ENCODE measurements at regions not wholly inside any gene's neighbourhood (a gene's known extent, or its start where the extent isn't known, plus 50 kb on each side); places are given as distances from the start of the nearest gene placed in this dataset.

DNA sequence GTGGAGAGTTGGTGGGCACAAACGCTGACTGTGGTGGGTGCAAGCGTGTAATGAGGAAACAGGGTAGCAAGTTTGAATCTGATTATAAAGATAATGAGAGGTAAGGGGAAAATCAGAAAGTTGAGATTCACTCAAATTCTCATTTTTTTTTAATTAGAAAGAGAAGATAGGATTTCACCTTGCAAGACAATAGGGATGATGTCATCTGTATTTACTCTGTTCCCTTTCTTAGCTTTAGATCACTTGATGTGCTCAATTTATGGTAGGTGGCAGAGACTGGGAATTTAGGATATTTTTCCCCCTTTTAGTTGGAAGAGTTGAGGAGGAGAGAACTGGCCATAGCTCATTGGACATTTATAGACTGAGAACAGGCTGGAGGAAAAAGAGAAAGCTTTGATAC lies 363.6 kb downstream of the AEBP2 start:
- Histone ChIP-seq H3K4me3 (ENCODE audit: low read depth in 2 of 2, low read length in 2 of 2) (no peak overlapping the region), H3K4me1 (ENCODE audit: control insufficient read depth, insufficient read depth, low read length) (no peaks in the 10 kb centered on the region), H3K9me3 (ENCODE audit: control insufficient read depth, insufficient read depth, low read depth, low read length) (no peaks in the 10 kb centered on the region), H3K27ac (ENCODE audit: low read length) (no peak overlapping the region), H3K27me3 (ENCODE audit: control insufficient read depth, insufficient read depth, low read length) (no peaks in the 10 kb centered on the region), H3K36me3 (ENCODE audit: control insufficient read depth, insufficient read depth, low read length) (no peaks in the 10 kb centered on the region)
- no peak for ATAC-seq
- intact Hi-C loops (cut with micrococcal nuclease; ENCODE audit: unreplicated experiment) = no loop called here
- CTCF ChIA-PET = no interaction called here
- DNase-seq (ENCODE audit: low read depth, low spot score) = no peak
- TF ChIP-seq POLR2AphosphoS5 (IDR thresholded peaks at IDR 0.05; ENCODE audit: low read depth, low read length) = no peak
- TF ChIP-seq, protein P1, sequence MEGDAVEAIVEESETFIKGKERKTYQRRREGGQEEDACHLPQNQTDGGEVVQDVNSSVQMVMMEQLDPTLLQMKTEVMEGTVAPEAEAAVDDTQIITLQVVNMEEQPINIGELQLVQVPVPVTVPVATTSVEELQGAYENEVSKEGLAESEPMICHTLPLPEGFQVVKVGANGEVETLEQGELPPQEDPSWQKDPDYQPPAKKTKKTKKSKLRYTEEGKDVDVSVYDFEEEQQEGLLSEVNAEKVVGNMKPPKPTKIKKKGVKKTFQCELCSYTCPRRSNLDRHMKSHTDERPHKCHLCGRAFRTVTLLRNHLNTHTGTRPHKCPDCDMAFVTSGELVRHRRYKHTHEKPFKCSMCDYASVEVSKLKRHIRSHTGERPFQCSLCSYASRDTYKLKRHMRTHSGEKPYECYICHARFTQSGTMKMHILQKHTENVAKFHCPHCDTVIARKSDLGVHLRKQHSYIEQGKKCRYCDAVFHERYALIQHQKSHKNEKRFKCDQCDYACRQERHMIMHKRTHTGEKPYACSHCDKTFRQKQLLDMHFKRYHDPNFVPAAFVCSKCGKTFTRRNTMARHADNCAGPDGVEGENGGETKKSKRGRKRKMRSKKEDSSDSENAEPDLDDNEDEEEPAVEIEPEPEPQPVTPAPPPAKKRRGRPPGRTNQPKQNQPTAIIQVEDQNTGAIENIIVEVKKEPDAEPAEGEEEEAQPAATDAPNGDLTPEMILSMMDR (IDR thresholded peaks at IDR 0.05) = no peak
- TF ChIP-seq, protein P2, sequence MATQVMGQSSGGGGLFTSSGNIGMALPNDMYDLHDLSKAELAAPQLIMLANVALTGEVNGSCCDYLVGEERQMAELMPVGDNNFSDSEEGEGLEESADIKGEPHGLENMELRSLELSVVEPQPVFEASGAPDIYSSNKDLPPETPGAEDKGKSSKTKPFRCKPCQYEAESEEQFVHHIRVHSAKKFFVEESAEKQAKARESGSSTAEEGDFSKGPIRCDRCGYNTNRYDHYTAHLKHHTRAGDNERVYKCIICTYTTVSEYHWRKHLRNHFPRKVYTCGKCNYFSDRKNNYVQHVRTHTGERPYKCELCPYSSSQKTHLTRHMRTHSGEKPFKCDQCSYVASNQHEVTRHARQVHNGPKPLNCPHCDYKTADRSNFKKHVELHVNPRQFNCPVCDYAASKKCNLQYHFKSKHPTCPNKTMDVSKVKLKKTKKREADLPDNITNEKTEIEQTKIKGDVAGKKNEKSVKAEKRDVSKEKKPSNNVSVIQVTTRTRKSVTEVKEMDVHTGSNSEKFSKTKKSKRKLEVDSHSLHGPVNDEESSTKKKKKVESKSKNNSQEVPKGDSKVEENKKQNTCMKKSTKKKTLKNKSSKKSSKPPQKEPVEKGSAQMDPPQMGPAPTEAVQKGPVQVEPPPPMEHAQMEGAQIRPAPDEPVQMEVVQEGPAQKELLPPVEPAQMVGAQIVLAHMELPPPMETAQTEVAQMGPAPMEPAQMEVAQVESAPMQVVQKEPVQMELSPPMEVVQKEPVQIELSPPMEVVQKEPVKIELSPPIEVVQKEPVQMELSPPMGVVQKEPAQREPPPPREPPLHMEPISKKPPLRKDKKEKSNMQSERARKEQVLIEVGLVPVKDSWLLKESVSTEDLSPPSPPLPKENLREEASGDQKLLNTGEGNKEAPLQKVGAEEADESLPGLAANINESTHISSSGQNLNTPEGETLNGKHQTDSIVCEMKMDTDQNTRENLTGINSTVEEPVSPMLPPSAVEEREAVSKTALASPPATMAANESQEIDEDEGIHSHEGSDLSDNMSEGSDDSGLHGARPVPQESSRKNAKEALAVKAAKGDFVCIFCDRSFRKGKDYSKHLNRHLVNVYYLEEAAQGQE (IDR thresholded peaks at IDR 0.05; ENCODE audit: insufficient read depth in 1 of 2, low read depth in 2 of 2, low read length in 1 of 2) = no peak
- no peak for TF ChIP-seq TCF7L2 (IDR thresholded peaks at IDR 0.05; ENCODE audit: low read depth, low read length)
- TF ChIP-seq SIN3A (IDR thresholded peaks at IDR 0.05; ENCODE audit: borderline replicate concordance, insufficient read depth, low read depth, low read length) = no peak
- POLR2A ChIA-PET = no interaction called here
- in situ Hi-C loops (cut with HindIII; ENCODE audit: low pct_unique_long_range_greater_than_20kb, low sequenced_read_pairs) = no loop called here
- no TSS peak for BruUV-seq (replicated peaks)

DNA sequence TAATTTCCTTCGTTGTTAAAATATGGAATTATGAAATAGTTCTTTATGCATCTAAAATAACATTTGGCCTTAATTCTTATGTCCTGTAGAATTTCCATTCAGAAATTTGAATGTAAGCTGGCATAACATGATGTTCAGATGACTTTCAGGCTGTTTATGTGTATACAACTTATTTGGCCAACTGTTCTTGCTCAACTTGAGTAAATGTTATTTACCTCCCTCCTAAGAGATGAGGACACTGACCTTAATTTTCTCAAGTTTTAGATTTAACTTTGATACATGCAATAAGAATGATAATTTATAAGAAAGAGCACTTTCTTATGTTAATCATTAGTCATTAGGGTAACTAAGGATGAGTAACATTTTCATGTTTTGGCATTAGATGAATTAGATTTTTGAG lies 365.4 kb downstream of the AEBP2 start:
- Histone ChIP-seq H3K4me1 (ENCODE audit: control insufficient read depth, insufficient read depth, low read length) (no peaks in the 10 kb centered on the region), H3K9me3 (ENCODE audit: control insufficient read depth, insufficient read depth, low read depth, low read length) (no peaks in the 10 kb centered on the region), H3K27ac (ENCODE audit: low read length) (no peak overlapping the region), H3K4me3 (ENCODE audit: low read depth in 2 of 2, low read length in 2 of 2) (no peak overlapping the region), H3K36me3 (ENCODE audit: control insufficient read depth, insufficient read depth, low read length) (no peaks in the 10 kb centered on the region), H3K27me3 (ENCODE audit: control insufficient read depth, insufficient read depth, low read length) (no peaks in the 10 kb centered on the region)
- ChIA-PET CTCF (no interaction called here), POLR2A (no interaction called here)
- BruUV-seq (replicated peaks) = no TSS peak
- ATAC-seq (no peak), DNase-seq (ENCODE audit: low read depth, low spot score) (no peak)
- no peak for TF ChIP-seq POLR2AphosphoS5 (IDR thresholded peaks at IDR 0.05; ENCODE audit: low read depth, low read length)
- TF ChIP-seq, protein P1 (IDR thresholded peaks at IDR 0.05) = no peak
- TF ChIP-seq TCF7L2 (IDR thresholded peaks at IDR 0.05; ENCODE audit: low read depth, low read length) = no peak
- TF ChIP-seq SIN3A (IDR thresholded peaks at IDR 0.05; ENCODE audit: borderline replicate concordance, insufficient read depth, low read depth, low read length) = no peak
- TF ChIP-seq, protein P2 (IDR thresholded peaks at IDR 0.05; ENCODE audit: insufficient read depth in 1 of 2, low read depth in 2 of 2, low read length in 1 of 2) = no peak
- intact Hi-C loops (cut with micrococcal nuclease; ENCODE audit: unreplicated experiment) = no loop called here
- in situ Hi-C loops (cut with HindIII; ENCODE audit: low pct_unique_long_range_greater_than_20kb, low sequenced_read_pairs) = no loop called here
